Astrocyte (in vitro differentiated cells and primary cell): ENCODE measurements at regions not wholly inside any gene's neighbourhood (a gene's known extent, or its start where the extent isn't known, plus 50 kb on each side); places are given as distances from the start of the nearest gene placed in this dataset.

Experiments used
- DNase-seq: peaks from one replicate; pipeline ENCODE4 v3.0.0-alpha.2; 2010; ENCODE audit warnings: low read depth
- FAIRE-seq: peaks from 2 replicates; lab custom pipeline; 2011; peaks lifted over from hg19 to GRCh38; lab: Jason Lieb, UNC
- H2AFZ ChIP-seq: 2 replicates; pipeline ENCODE4 v1.6.0; 2012; ENCODE audit warnings: low read depth, low read length, inconsistent platforms
- H3K27ac ChIP-seq: 2 replicates; pipeline ENCODE4 v1.5.1; 2011; ENCODE audit warnings: low read depth, low read length, inconsistent platforms
- H3K27me3 ChIP-seq: 2 replicates; pipeline ENCODE4 v1.6.0; 2011; ENCODE audit warnings: low read length, inconsistent platforms; ENCODE audit not compliant: insufficient read depth
- H3K36me3 ChIP-seq: 2 replicates; pipeline ENCODE4 v1.5.1; 2011; ENCODE audit warnings: low read length, inconsistent platforms; ENCODE audit not compliant: insufficient read depth
- H3K4me1 ChIP-seq: 2 replicates; pipeline ENCODE4 v1.5.1; 2011; ENCODE audit warnings: low read length, inconsistent platforms; ENCODE audit not compliant: insufficient read depth
- H3K4me2 ChIP-seq: 2 replicates; pipeline ENCODE4 v1.6.0; 2012; ENCODE audit warnings: low read length, inconsistent platforms
- H3K4me3 ChIP-seq: 2 replicates; pipeline ENCODE4 v1.5.1; 2011; ENCODE audit warnings: low read depth, mild to moderate bottlenecking, low read length, inconsistent platforms; ENCODE audit not compliant: insufficient read depth
- H3K79me2 ChIP-seq: 2 replicates; pipeline ENCODE4 v1.6.0; 2012; ENCODE audit warnings: mild to moderate bottlenecking, low read length, inconsistent platforms; ENCODE audit not compliant: insufficient read depth
- H3K9ac ChIP-seq: 2 replicates; pipeline ENCODE4 v1.6.0; 2012; ENCODE audit warnings: mild to moderate bottlenecking, low read length, inconsistent platforms
- H3K9me3 ChIP-seq: 2 replicates; pipeline ENCODE4 v1.5.1; 2012; ENCODE audit warnings: low read depth, mild to moderate bottlenecking, low read length, inconsistent platforms; ENCODE audit not compliant: insufficient read depth
- H4K20me1 ChIP-seq: 2 replicates; pipeline ENCODE4 v1.6.0; 2012; ENCODE audit warnings: low read length, inconsistent platforms; ENCODE audit not compliant: insufficient read depth
- H3K27ac Mint-ChIP-seq: one replicate; pipeline ENCODE4 v1.8.0; 2021; ENCODE audit warnings: mild to moderate bottlenecking, mixed read lengths; ENCODE audit not compliant: unreplicated experiment
- H3K27me3 Mint-ChIP-seq: one replicate; pipeline ENCODE4 v1.8.0; 2021; ENCODE audit warnings: low read depth, mixed read lengths; ENCODE audit not compliant: unreplicated experiment
- H3K36me3 Mint-ChIP-seq: one replicate; pipeline ENCODE4 v1.8.0; 2021; ENCODE audit warnings: low read depth, mixed read lengths; ENCODE audit not compliant: unreplicated experiment
- H3K4me1 Mint-ChIP-seq: one replicate; pipeline ENCODE4 v1.8.0; 2021; ENCODE audit warnings: low read depth, mixed read lengths; ENCODE audit not compliant: unreplicated experiment
- H3K4me3 Mint-ChIP-seq: one replicate; pipeline ENCODE4 v1.8.0; 2021; ENCODE audit warnings: mild to moderate bottlenecking, moderate library complexity, mixed read lengths; ENCODE audit not compliant: unreplicated experiment
- H3K9me3 Mint-ChIP-seq: one replicate; pipeline ENCODE4 v1.8.0; 2021; ENCODE audit warnings: mild to moderate bottlenecking, mixed read lengths; ENCODE audit not compliant: unreplicated experiment
- CTCF ChIP-seq: IDR thresholded peaks from 2 replicates; pipeline ENCODE4 v1.5.1; 2011; ENCODE audit warnings: low read depth, mild to moderate bottlenecking, inconsistent platforms, low read length, moderate library complexity; ENCODE audit not compliant: insufficient read depth
- EZH2 ChIP-seq: IDR thresholded peaks from 2 replicates; pipeline ENCODE4 v1.6.1; 2012; ENCODE audit warnings: mild to moderate bottlenecking, low read length, inconsistent platforms; ENCODE audit not compliant: insufficient read depth

DNA sequence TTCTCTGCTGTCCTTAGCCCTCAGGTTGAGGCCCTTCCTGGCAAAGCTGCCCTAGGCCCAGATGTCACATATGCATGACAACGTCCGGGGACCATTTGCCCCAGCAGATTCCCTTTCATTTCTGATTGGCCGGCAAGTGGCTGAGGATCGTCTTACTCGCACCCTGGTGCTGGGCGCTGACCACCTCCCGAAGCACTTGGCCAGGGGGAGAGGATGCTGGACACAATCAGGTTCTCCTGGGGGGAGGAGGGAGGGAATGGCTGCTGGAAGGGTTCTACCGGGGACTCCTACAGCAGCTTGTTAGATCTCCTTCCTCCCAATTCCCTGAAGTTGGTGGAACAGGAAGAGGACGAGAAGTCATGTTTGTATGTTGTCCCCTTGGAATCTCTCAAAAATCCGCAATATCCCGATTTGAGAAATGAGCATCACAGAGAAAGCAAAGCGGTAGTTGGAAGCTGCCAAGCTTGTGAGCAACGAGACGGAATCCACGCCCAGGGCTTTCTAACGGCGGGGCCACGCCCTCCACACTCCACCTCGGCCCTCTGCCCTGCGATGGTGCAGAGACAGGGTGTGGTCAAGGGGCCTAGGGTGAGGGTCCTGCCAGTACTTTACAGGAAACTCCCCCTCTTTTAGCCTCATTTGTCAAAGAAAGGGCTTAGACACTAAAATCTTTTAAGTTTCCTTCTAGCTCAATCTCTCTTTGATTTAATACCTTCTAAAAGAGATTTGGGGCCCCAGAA, 61.8 kb upstream of the YWHAQ start:
- Histone ChIP-seq H3K9me3 (no peaks in the 10 kb centered on the region), H3K4me3 (no peak overlapping the region), H3K4me2 (peak overlapping the region; percentile 34), H2AFZ (peak overlapping the region; percentile 31), H3K27ac (no peak overlapping the region), H4K20me1 (no peaks in the 10 kb centered on the region), H3K27me3 (no peaks in the 10 kb centered on the region), H3K4me1 (peaks cover 13% of the 10 kb centered on the region), H3K36me3 (no peaks in the 10 kb centered on the region), H3K9ac (no peak overlapping the region), H3K79me2 (no peaks in the 10 kb centered on the region)
- DNase-seq (no peak), FAIRE-seq (no peak)
- no peaks in the 10 kb centered on the region for H3K36me3 Mint-ChIP-seq
- H3K27ac Mint-ChIP-seq = no peak overlapping the region
- peaks cover 12% of the 10 kb centered on the region for H3K27me3 Mint-ChIP-seq
- no peaks in the 10 kb centered on the region for H3K4me1 Mint-ChIP-seq
- H3K4me3 Mint-ChIP-seq = no peak overlapping the region
- no peaks in the 10 kb centered on the region for H3K9me3 Mint-ChIP-seq
- TF ChIP-seq CTCF (no peak), EZH2 (no peak)

- peaks cover 13% of the 10 kb centered on the region for H3K4me1 ChIP-seq
- TF ChIP-seq EZH2 (no peak), CTCF (no peak)
- DNase-seq = peak; percentile 81
- FAIRE-seq = no peak
- no peak overlapping the region for H3K27ac ChIP-seq
- no peaks in the 10 kb centered on the region for H3K9me3 ChIP-seq
- H3K79me2 ChIP-seq = no peaks in the 10 kb centered on the region
- Mint-ChIP-seq H3K27ac (no peak overlapping the region), H3K4me3 (no peak overlapping the region), H3K36me3 (no peaks in the 10 kb centered on the region), H3K4me1 (no peaks in the 10 kb centered on the region), H3K9me3 (no peaks in the 10 kb centered on the region), H3K27me3 (peaks cover 12% of the 10 kb centered on the region)
- no peaks in the 10 kb centered on the region for H4K20me1 ChIP-seq
- no peaks in the 10 kb centered on the region for H3K36me3 ChIP-seq
- no peaks in the 10 kb centered on the region for H3K27me3 ChIP-seq
- peak overlapping the region; percentile 34 for H3K4me2 ChIP-seq
- H3K9ac ChIP-seq = no peak overlapping the region
- H2AFZ ChIP-seq = no peak overlapping the region
- no peak overlapping the region for H3K4me3 ChIP-seq
Observed at GRCh38 chr2:9693196-9693491, 62.3 kb upstream of the YWHAQ start.

DNA sequence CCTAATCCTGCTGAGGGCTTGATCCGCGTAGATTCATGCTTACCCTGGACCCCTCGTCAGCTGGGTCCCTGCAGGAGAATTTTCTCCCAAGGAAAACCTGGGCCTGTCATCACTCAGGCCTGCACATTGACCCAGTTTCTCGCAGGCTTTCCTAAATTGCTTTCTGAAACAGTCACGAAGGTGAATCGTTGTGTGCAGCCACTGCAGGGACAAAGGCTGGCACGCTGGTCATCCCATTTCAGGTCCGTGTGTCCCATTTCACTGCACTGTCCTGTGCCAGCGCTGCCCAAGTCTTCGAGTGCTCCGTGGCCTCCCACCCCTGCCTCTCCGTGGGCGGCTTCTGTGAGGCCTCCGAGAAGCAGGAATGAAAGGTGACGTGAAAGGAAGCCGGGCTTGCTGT, 62.8 kb upstream of the YWHAQ start:
- H3K27me3 Mint-ChIP-seq = peaks cover 12% of the 10 kb centered on the region
- Histone ChIP-seq H4K20me1 (no peaks in the 10 kb centered on the region), H3K27me3 (no peaks in the 10 kb centered on the region), H3K4me1 (peaks cover 13% of the 10 kb centered on the region), H3K9me3 (no peaks in the 10 kb centered on the region), H2AFZ (no peak overlapping the region), H3K27ac (no peak overlapping the region), H3K4me3 (no peak overlapping the region), H3K36me3 (no peaks in the 10 kb centered on the region), H3K9ac (no peak overlapping the region), H3K79me2 (no peaks in the 10 kb centered on the region), H3K4me2 (no peak overlapping the region)
- no peaks in the 10 kb centered on the region for H3K4me1 Mint-ChIP-seq
- DNase-seq (no peak), FAIRE-seq (no peak)
- TF ChIP-seq EZH2 (no peak), CTCF (no peak)
- H3K27ac Mint-ChIP-seq = no peak overlapping the region
- no peaks in the 10 kb centered on the region for H3K36me3 Mint-ChIP-seq
- H3K4me3 Mint-ChIP-seq = no peak overlapping the region
- no peaks in the 10 kb centered on the region for H3K9me3 Mint-ChIP-seq
